SU-DHL-6 (cell line): ENCODE measurements at regions not wholly inside any gene's neighbourhood (a gene's known extent, or its start where the extent isn't known, plus 50 kb on each side); places are given as distances from the start of the nearest gene placed in this dataset.

Experiments used
- EZH2phosphoT487 ChIP-seq: fragments of 200-600 bp; sonication (generic), shearing (Covaris generic); conservative IDR thresholded peaks from 2 replicates; pipeline ENCODE4 v1.6.1; 2018; ENCODE audit warnings: mild to moderate bottlenecking, antibody characterized with exemption, low read length, moderate library complexity, mixed read lengths
- TF ChIP-seq, protein P1 (sequence below): fragments of 200-600 bp; sonication (generic); IDR thresholded peaks from one replicate; pipeline ENCODE4 v1.5.1; 2017; ENCODE audit warnings: antibody characterized with exemption, mild to moderate bottlenecking, low read length, moderate library complexity; ENCODE audit not compliant: insufficient read depth, poor library complexity, severe bottlenecking

DNA sequence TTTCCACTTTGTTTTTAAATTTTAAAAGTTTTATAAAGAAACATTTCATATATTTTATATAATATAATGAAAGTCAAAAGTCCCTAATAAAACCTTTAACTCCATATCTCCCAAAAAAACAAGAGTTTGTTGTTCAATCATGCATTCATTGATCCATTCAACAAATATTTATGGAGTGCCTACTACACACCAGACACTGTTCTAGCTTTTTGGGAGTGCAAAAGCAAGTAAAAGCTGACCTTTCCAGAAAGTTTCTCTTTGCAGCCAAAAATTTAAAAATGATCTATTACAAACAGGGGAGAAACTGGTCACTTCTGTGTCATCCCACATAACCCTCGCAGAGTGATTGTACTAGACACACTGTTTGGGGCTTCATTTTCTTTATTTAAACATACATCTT, 740.0 kb upstream of the TBX3 start:
- TF ChIP-seq, protein P1, sequence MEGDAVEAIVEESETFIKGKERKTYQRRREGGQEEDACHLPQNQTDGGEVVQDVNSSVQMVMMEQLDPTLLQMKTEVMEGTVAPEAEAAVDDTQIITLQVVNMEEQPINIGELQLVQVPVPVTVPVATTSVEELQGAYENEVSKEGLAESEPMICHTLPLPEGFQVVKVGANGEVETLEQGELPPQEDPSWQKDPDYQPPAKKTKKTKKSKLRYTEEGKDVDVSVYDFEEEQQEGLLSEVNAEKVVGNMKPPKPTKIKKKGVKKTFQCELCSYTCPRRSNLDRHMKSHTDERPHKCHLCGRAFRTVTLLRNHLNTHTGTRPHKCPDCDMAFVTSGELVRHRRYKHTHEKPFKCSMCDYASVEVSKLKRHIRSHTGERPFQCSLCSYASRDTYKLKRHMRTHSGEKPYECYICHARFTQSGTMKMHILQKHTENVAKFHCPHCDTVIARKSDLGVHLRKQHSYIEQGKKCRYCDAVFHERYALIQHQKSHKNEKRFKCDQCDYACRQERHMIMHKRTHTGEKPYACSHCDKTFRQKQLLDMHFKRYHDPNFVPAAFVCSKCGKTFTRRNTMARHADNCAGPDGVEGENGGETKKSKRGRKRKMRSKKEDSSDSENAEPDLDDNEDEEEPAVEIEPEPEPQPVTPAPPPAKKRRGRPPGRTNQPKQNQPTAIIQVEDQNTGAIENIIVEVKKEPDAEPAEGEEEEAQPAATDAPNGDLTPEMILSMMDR: no peak
- no peak for TF ChIP-seq EZH2phosphoT487
